ENCODE measurements at regions not wholly inside any gene's neighbourhood (a gene's known extent, or its start where the extent isn't known, plus 50 kb on each side); places are given as distances from the start of the nearest gene placed in this dataset.
A peak's percentile ranks its signal among the peaks of the same experiment; 100 is the strongest.
"Not testable (repeated sequence)": the region's sequence is repeated elsewhere in the genome, so short reads cannot be mapped to it uniquely, and the experiment has no call there.

DNA sequence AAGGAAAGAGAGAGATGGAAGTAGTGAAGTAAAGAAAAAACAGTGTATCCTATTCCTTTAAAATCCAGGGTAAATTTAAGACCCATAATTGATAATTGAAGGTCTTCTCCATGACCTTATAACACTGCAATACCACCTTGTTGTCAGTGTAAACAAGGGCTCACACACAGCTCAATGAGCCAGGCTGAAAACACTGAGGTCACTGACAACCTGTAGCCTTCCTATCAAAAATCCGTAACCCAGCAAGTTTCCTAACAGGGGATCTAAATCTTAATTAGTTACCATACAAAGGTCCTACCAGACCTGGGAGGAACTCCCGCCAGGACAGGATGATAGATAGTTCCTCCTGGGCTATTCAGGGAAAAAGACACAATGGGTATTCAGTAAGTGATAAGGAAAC, 1677.1 kb downstream of the OLFM4 start:
- DNase-seq (no peak), ATAC-seq (ENCODE audit: insufficient read depth, low FRiP score) (no peak)
- H3K9ac ChIP-seq (ENCODE audit: insufficient read depth in 1 of 2, low read length in 2 of 2), result no peak overlapping the region
- WGBS, 2 donors, result 58 to 59% methylated on average over 2 of the region's 2 CpGs
- H3K36me3 ChIP-seq (ENCODE audit: control insufficient read depth in 4 of 4, insufficient read depth in 4 of 4, low read length in 4 of 4), result no peaks in the 10 kb centered on the region
- H3K4me3 ChIP-seq, result no peak overlapping the region
- H3K27me3 ChIP-seq (ENCODE audit: control insufficient read depth in 3 of 3, insufficient read depth in 3 of 3, low read length in 2 of 3), result no peaks in the 10 kb centered on the region
- TF ChIP-seq, protein P1, sequence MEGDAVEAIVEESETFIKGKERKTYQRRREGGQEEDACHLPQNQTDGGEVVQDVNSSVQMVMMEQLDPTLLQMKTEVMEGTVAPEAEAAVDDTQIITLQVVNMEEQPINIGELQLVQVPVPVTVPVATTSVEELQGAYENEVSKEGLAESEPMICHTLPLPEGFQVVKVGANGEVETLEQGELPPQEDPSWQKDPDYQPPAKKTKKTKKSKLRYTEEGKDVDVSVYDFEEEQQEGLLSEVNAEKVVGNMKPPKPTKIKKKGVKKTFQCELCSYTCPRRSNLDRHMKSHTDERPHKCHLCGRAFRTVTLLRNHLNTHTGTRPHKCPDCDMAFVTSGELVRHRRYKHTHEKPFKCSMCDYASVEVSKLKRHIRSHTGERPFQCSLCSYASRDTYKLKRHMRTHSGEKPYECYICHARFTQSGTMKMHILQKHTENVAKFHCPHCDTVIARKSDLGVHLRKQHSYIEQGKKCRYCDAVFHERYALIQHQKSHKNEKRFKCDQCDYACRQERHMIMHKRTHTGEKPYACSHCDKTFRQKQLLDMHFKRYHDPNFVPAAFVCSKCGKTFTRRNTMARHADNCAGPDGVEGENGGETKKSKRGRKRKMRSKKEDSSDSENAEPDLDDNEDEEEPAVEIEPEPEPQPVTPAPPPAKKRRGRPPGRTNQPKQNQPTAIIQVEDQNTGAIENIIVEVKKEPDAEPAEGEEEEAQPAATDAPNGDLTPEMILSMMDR (IDR thresholded peaks at IDR 0.05; ENCODE audit: control extremely low read depth, extremely low read depth), result no peak
- H3K27ac ChIP-seq (ENCODE audit: low read depth in 1 of 2, low read length in 1 of 2), result no peak overlapping the region
- peaks cover 0 to 5% (median 2%) of the 10 kb centered on the region in 4 donors for H3K9me3 ChIP-seq (ENCODE audit: control insufficient read depth in 4 of 4, insufficient read depth in 3 of 4, low read length in 3 of 4)
- H3K4me1 ChIP-seq (ENCODE audit: control insufficient read depth in 5 of 5, insufficient read depth in 5 of 5, low read length in 5 of 5), result no peaks in the 10 kb centered on the region

DNA sequence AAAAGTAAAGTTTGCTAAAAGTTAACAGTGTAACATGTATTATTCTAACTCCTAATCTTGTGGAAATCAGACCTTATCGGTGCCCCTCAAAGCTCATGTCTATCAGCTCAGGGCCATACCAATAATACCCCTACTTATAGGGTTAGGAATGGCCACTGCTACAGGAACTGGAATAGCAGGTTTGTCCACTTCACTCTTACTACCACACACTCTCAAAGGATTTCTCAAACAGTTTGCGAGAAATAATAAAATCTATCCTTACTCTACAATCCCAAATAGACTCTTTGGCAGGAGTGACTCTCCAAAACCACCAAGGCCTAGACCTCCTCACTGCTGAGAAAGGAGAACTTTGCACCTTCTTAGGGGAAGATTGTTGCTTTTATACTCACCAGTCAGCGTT, 1677.7 kb downstream of the OLFM4 start:
- Histone ChIP-seq H3K4me1 (ENCODE audit: control insufficient read depth in 5 of 5, insufficient read depth in 5 of 5, low read length in 5 of 5) (no peaks in the 10 kb centered on the region), H3K9me3 (ENCODE audit: control insufficient read depth in 4 of 4, insufficient read depth in 3 of 4, low read length in 3 of 4) (peaks cover 0 to 5% (median 2%) of the 10 kb centered on the region in 4 donors), H3K4me3 (no peak overlapping the region), H3K36me3 (ENCODE audit: control insufficient read depth in 4 of 4, insufficient read depth in 4 of 4, low read length in 4 of 4) (no peaks in the 10 kb centered on the region), H3K9ac (ENCODE audit: insufficient read depth in 1 of 2, low read length in 2 of 2) (no peak overlapping the region), H3K27ac (ENCODE audit: low read depth in 1 of 2, low read length in 1 of 2) (no peak overlapping the region), H3K27me3 (ENCODE audit: control insufficient read depth in 3 of 3, insufficient read depth in 3 of 3, low read length in 2 of 3) (no peaks in the 10 kb centered on the region)
- TF ChIP-seq, protein P1 (IDR thresholded peaks at IDR 0.05; ENCODE audit: control extremely low read depth, extremely low read depth), result no peak
- no peak for ATAC-seq (ENCODE audit: insufficient read depth, low FRiP score)
- DNase-seq, result peak; percentile 15 to 73 (median 49)
- WGBS, 2 donors, result 70 to 84% methylated on average over 3 of the region's 3 CpGs

DNA sequence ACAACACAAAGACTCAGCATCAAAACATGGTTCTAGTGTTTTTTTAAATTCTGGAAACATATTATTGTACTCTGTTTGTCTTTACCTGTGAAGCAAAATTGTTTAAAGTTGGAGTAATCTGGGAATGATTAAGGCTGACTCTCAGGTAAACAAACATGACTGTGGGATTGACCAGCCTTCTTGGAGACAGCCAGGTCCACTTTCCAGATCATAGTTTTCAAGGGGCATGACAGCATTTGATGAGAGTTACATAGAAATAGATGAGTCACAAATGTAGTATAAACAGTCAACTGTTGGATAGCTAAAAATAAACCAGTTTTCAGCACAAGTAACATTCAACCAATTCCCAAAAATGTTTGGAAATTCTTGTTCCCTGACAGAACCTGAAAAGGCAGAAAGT, 1680.9 kb downstream of the OLFM4 start:
- no peaks in the 10 kb centered on the region for H3K4me1 ChIP-seq (ENCODE audit: control insufficient read depth in 5 of 5, insufficient read depth in 5 of 5, low read length in 5 of 5)
- no peaks in the 10 kb centered on the region for H3K27me3 ChIP-seq (ENCODE audit: control insufficient read depth in 3 of 3, insufficient read depth in 3 of 3, low read length in 2 of 3)
- ATAC-seq (ENCODE audit: insufficient read depth, low FRiP score) (no peak), DNase-seq (no peak)
- H3K9ac ChIP-seq (ENCODE audit: insufficient read depth in 1 of 2, low read length in 2 of 2), result no peak overlapping the region
- no peak overlapping the region for H3K27ac ChIP-seq (ENCODE audit: low read depth in 1 of 2, low read length in 1 of 2)
- H3K36me3 ChIP-seq (ENCODE audit: control insufficient read depth in 4 of 4, insufficient read depth in 4 of 4, low read length in 4 of 4), result no peaks in the 10 kb centered on the region
- TF ChIP-seq, protein P1 (IDR thresholded peaks at IDR 0.05; ENCODE audit: control extremely low read depth, extremely low read depth), result no peak
- peaks cover 0 to 5% (median 3%) of the 10 kb centered on the region in 4 donors for H3K9me3 ChIP-seq (ENCODE audit: control insufficient read depth in 4 of 4, insufficient read depth in 3 of 4, low read length in 3 of 4)
- H3K4me3 ChIP-seq, result no peak overlapping the region

DNA sequence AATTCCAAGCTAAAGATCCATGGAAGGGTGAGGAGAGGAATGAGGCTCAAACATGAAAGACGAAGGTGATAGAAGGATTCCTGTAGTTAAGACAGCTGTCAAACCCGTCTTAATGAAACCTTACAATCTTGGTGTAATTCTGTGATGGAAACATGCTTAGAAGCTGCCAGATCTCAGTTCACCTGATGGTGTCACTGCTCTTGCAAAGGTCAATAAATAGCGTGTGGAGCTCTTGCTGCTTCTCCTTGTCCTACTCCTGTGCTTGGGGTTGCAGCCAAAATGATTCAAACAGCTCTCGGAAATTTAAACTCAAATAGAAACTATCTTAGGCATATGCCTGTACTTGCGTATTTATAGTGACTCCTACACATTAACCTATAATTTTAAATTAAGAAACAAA, 1705.0 kb downstream of the OLFM4 start:
- ATAC-seq (ENCODE audit: insufficient read depth, low FRiP score) (no peak), DNase-seq (no peak)
- WGBS, 2 donors, result 62 to 68% methylated on average over 5 of the region's 5 CpGs
- TF ChIP-seq, protein P1 (IDR thresholded peaks at IDR 0.05; ENCODE audit: control extremely low read depth, extremely low read depth), result no peak
- Histone ChIP-seq H3K27ac (ENCODE audit: low read depth in 1 of 2, low read length in 1 of 2) (no peak overlapping the region), H3K4me1 (ENCODE audit: control insufficient read depth in 5 of 5, insufficient read depth in 5 of 5, low read length in 5 of 5) (no peaks in the 10 kb centered on the region), H3K4me3 (no peak overlapping the region), H3K9me3 (ENCODE audit: control insufficient read depth in 4 of 4, insufficient read depth in 3 of 4, low read length in 3 of 4) (peaks cover 0 to 3% (median 0%) of the 10 kb centered on the region in 4 donors), H3K9ac (ENCODE audit: insufficient read depth in 1 of 2, low read length in 2 of 2) (no peak overlapping the region), H3K36me3 (ENCODE audit: control insufficient read depth in 4 of 4, insufficient read depth in 4 of 4, low read length in 4 of 4) (no peaks in the 10 kb centered on the region), H3K27me3 (ENCODE audit: control insufficient read depth in 3 of 3, insufficient read depth in 3 of 3, low read length in 2 of 3) (no peaks in the 10 kb centered on the region)

DNA sequence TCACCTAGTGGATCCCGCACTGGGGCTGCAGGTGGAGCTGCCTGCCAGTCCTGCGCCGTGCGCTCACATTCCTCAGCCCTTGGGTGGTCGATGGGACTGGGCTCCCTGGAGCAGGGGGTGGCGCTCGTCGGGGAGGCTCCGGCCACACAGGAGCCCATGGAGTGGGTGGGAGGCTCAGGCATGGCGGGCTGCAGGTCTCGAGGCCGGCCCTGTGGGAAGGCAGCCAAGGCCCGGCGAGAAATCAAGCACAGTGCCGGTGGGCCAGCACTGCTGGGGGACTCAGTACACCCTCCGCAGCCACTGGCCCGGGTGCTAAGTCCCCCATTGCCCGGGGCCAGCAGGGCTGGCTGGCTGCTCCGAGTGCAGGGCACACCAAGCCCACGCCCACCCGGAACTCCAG, 1708.6 kb downstream of the OLFM4 start:
- H3K36me3 ChIP-seq (ENCODE audit: control insufficient read depth in 4 of 4, insufficient read depth in 4 of 4, low read length in 4 of 4); H3K4me1 ChIP-seq (ENCODE audit: control insufficient read depth in 5 of 5, insufficient read depth in 5 of 5, low read length in 5 of 5); DNase-seq; H3K9me3 ChIP-seq (ENCODE audit: control insufficient read depth in 4 of 4, insufficient read depth in 3 of 4, low read length in 3 of 4); ATAC-seq (ENCODE audit: insufficient read depth, low FRiP score); H3K27ac ChIP-seq (ENCODE audit: low read depth in 1 of 2, low read length in 1 of 2); H3K27me3 ChIP-seq (ENCODE audit: control insufficient read depth in 3 of 3, insufficient read depth in 3 of 3, low read length in 2 of 3); H3K4me3 ChIP-seq; H3K9ac ChIP-seq (ENCODE audit: insufficient read depth in 1 of 2, low read length in 2 of 2): not testable (repeated sequence)
- WGBS, 2 donors, result 93 to 97% methylated on average over 18 to 21 of the region's 21 CpGs

All from lung (tissue), 11 donors.